IPS-NIHi7 (cell line): ENCODE measurements at regions not wholly inside any gene's neighbourhood (a gene's known extent, or its start where the extent isn't known, plus 50 kb on each side); places are given as distances from the start of the nearest gene placed in this dataset.
"Not testable (repeated sequence)": the region's sequence is repeated elsewhere in the genome, so short reads cannot be mapped to it uniquely, and the experiment has no call there.

ENCODE experiments used
- DNase-seq: peaks from one replicate; pipeline ENCODE4 v3.0.0; 2012; ENCODE audit warnings: mixed read lengths; ENCODE audit errors: extremely low spot score

DNA sequence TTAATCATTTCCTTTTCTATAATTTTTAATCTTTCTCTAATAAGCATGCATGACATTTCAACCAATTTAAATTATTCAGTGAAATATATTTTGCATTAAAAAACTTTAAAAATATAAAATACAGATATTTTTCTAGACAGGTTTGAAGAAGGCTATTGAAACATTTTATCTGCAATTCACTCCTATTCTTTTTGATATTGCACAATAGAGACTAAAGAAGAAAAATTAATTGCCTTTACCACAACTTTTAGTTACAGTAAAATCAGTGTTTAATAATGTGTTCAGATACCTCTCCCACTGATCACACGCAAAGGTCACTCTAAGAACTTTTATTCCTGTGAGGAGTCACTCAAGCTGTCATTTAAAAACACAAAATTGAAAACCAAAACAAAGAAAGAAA, 1416.7 kb downstream of the FSCB start:
- no peak for DNase-seq

DNA sequence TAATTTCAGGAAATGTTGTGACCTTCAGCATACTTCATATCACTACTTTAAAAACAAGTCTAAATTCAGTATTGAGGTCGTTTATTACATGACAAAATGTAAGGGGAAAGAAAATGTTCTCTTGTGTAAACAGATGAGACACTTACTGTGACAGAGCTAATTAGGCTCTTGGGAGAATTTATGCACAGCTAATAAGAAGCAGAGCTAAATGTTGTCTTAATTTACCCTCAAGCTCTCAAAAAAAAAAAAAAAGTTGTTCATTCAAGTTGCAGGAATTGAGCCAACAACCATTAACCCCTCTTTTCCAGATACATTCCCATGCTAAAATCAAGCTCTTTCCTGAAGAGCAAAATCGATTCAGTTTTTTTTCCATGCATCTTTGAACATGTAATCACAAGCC, 1419.4 kb downstream of the FSCB start:
- no peak for DNase-seq

DNA sequence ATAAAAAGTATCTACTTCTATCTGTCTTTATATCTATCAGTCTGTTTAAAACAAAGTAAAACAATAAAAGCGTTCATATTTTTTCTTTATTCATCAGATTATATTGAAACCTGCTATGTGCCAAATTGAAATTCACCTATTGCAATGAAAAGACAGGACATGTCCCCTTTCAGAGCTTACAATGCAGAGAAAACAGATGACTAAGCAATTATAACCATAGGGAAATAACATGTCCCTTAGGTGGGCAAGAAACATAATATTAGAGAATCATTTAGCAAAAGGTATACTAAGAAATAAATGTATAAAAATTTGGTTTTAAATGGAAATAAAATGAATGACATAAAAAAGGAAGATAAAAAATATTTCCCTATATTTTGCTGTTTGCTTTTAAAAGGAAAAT, 1421.3 kb downstream of the FSCB start:
- no peak for DNase-seq

DNA sequence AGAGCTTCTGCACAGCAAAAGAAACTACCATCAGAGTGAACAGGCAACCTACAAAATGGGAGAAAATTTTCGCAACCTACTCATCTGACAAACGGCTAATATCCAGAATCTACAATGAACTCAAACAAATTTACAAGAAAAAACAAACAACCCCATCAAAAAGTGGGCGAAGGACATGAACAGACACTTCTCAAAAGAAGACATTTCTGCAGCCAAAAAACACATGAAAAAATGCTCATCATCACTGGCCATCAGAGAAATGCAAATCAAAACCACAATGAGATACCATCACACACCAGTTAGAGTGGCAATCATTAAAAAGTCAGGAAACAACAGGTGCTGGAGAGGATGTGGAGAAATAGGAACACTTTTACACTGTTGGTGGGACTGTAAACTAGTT, 1439.7 kb downstream of the FSCB start:
- not testable (repeated sequence) for DNase-seq

DNA sequence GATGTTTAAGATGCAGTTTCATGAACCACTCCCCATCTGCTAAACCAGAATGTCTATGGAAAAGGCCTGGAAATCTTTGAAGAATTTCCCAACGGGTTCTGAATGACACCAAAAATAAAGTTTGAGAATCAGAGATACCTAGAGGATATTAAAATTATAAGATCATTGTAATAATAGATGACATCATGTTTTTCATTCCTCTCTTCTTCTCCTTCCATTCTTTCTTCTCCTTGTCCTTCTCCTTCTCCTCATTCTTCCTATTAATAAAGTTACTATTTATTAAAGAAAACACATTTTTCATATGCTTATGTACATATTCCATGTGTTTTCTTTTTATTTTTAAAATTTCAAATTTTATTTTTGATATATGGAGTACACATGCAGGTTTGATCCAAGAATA, 1449.4 kb downstream of the LRFN5 start:
- no peak for DNase-seq

DNA sequence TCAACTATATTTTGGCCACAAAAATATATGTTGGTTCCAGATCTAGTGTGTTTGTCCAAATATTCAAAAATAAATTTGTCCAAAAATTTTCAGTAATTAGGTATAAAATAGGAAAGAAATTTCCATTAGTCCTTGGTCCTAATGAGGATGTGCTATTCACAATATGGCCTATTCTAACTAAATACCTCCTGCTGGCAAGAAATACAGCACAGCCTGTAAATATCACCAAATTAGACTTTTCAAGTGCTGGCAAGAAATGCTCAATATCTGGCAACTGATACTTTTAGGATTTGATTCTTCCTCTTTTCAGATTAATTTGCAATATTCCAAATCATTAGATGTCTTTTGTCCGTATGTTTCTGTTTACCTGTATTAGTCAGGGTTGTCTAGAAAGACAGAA, 1446.2 kb downstream of the LRFN5 start:
- no peak for DNase-seq

DNA sequence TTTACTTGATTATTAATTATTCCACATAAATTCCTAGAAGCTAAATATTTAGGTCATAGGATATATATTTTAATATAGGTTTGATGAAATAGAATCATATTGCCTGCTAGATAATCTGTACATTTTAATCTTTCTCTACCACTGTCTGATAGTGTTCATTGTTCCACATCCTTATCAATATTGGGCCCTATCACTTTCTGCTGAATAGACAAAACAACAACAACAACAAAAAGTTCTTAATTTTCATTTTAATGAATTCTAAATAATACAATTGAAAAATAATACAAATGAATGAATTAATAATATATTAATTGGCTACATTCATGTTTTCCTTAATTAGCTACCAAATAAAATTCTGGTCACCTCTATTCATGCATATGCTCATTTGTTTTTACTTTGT, 1437.2 kb downstream of the LRFN5 start:
- no peak for DNase-seq

DNA sequence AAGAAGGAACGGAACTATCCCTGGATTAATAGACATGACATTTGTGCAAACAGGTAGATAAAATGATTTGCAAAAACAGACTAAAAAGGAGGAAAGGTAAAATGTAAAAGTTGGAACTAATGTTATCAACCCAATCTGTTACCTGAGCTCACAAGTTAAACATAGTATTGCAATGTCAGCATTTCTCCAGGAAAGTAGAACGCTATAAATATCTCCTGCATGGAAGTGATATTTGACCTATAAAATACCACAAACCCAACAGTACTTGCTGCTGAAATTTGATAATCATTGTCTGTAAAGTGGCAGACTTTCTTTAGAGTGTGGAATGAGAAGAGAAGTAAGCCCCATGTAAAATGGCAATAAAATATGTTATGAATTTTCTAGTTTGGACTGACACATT, 1435.7 kb downstream of the LRFN5 start:
- DNase-seq, result no peak

DNA sequence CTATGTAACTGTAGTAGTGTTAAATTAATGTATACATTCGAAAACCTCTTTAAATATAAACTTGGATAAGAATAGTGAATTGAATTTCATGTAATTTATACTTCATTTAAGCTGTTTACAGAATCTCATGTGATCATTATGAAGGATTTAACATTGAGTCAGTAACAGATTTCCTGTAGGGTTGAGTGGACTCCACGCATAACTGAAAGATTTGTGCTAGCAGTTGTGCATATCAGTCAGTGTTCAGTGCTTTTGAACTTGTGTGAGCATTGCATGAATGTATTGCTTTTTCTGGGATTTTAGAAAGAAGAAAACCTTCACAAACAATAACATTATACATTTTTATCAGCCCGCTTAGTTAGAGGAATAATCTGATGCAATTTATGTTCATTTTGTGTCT, 1435.3 kb downstream of the LRFN5 start:
- DNase-seq, result no peak

DNA sequence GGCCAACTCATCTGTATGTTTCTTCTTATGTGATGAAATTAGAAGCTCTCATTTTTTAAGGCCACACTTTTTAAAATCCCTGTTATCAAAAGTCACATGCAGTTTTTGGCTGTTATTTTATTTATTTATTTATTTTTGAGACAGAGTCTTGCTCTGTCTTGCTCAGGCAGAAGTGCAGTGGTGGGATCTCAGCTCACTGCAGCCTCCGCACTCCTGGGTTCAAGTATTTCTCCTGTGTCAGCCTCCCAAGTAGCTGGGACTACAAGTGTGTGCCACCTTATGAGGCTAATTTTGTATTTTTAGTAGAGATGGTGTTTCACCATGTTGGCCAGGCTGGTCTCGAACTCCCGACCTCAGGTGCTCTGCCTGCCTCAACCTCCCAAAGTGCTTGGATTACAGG, 1434.5 kb downstream of the LRFN5 start:
- DNase-seq, result no peak

DNA sequence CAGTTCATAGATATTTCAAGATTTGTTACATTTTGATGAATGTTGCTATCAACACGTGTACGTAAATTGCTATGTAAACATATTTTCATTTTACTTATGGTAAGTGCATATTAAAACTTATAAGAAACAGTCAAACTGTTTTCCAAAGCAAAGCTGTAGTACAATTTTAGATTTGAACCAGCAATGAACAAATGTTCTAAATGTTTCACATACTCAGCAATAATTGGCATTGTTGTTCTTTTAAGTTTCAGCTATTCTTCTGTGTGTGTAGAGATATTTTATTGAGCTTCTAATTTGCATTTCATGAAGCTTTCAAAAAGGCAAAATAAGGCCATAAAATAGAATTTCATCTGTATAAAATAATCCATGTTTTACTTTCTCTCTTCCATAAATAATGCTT, 1433.2 kb downstream of the LRFN5 start:
- no peak for DNase-seq

DNA sequence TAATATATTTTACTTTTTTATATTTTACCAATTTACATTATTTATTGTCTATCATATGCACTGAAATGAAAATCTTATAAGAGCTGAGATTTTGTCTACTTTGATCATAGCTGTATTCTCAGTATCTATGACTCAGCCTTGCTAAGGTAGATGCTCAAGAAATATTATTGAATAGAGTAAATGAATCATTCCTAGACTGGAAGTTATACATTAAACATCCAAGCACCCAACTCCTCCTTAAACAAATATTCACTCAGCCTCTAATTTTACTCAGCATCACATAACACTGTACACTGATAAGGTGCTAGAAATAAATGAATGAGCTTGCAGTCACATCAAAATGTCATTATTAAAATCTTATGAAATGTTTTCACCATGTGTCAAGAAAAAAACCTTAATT, 1424.9 kb downstream of the LRFN5 start:
- no peak for DNase-seq

DNA sequence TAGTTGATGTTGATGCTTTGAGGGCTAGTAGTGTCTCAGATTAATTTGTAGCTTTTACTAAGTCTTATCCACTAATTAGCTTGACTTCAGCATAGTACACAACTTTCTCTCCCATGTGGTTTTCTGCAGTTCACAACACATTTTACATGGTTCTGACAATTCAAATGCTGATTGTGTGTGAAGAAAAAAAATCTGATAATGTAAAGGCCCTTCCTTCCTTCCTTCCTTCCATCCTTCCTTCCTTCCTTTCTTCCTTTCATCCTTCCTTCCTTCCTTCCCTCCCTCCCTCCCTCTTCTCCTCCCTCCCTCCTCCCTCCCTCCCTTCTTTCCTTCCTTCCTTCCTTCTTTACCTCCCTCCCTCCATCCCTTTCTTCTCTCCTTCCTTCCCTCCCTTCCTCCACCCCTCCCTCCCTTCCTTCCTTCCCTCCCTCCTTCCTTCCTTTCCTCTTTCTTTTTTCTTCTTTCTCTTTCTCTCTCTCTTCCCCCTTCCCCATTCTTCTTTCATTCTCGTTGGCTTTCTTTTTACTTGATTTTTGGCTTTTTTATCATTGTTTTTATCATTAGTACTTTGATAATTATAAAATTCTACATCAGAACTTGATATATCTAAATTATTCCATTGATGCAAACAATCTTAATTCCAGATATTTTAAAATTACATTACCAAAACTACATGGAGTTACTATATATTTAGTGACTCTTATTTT, 1415.6 kb downstream of the LRFN5 start:
- DNase-seq, result no peak

DNA sequence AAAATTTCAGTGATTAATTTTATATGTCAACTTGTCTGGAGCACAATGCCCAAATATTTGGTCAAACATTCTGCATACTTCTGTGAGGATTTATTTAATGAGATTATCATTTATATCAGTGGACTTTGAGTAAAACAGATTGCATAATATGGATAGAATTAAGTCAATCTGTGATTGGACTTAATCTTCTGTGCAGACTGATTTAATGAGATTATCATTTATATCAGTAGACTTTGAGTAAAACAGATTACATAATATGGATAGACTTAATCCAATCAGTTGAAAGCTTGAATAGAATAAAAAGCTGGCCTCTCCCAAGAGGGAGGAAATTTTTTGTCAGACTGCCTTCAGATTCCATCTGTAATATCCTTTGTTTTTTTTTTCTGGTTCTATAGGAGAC, 1413.2 kb downstream of the LRFN5 start:
- no peak for DNase-seq

DNA sequence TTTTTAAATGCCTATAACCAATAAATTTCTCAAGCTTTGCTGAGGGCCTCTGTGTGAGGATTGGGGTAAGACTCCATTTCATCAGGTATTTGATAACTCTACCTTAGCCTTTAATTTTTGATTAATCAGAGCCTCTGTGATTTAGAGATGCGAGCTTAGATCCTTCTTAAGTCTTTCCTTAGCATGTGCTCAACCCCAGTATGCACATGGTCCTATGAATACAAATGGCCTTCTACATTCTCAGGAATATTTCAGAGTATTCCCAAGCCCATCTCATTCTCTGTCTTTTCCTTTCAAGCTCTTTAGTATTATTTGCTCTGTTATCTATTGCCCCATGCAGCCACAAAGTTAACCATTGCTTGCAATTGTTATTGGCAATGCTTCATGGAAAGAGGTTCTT, 1407.7 kb downstream of the LRFN5 start:
- no peak for DNase-seq

DNA sequence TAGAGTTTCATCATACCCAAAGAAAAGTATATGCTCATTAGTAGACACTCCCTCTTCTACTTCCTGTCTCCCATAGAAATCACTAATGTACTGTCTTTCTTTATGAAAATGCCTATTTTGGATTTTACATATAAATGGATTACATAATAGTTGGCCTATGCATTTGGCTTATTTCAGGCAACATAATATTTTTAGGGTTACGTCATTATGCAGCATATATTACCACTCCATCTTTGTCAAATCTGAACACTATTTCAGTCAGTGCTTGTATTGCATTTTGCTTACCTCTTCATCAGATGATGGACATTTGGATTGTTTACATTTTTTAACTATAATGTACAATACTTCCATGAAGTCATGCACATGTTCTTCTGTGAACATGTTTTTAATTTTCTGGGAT, 1406.1 kb downstream of the LRFN5 start:
- no peak for DNase-seq

DNA sequence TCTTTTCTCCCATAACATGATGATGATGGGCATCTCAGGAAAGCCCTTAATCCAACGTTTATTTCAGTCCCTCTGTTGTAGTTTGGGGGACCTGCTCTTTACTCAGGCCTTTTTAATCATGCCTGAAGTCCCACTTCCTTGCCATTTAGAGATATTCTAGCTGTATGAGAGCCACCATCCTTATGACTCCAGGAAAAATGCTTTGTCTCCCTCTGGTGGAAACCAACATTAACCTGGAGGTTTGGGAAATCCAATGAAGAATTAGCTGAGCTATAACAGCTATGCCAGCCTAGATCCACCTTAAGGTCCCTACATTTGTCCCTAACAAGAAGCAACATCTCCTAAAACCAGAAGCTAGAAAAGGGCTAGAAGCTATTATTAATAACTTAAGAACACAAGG, 1399.1 kb downstream of the LRFN5 start:
- no peak for DNase-seq

DNA sequence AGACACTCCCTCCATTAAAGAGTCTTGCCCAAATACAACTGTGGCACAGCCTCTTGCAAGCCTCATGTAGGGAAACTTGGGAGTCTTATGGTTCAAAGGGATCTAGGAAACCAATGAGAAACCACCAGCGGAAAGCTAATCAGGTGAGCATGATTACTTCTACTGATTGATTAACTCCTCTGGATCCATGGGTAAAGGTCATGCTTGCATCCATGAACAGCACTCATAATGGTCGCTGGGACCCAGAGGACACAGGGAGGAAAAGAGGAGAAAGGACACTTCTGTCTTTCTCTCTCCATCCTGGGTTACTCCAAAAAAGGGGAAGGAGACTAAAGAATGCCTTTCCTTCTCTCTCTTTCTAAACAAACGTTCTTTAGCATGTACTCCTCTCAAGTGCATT, 1397.2 kb downstream of the LRFN5 start:
- no peak for DNase-seq

DNA sequence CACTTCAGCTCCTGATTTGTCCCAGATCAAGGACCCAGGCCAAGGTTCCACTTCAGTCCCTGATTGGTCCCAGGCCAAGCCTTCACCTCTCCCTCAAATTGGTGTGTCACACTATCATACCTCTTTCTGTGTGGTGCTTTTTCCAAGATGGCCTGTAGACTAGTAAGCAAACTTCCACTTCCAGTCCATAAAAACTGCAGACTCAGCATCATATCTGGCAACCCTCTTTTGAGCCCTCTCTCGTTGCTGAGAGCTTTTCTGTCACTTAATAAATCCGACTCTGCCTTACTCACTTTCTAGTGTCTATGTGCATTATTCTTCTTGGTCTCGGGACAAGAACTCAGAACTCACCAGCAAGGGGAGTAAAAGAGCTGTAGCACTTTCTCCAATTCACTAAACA, 1395.1 kb downstream of the LRFN5 start:
- no peak for DNase-seq

DNA sequence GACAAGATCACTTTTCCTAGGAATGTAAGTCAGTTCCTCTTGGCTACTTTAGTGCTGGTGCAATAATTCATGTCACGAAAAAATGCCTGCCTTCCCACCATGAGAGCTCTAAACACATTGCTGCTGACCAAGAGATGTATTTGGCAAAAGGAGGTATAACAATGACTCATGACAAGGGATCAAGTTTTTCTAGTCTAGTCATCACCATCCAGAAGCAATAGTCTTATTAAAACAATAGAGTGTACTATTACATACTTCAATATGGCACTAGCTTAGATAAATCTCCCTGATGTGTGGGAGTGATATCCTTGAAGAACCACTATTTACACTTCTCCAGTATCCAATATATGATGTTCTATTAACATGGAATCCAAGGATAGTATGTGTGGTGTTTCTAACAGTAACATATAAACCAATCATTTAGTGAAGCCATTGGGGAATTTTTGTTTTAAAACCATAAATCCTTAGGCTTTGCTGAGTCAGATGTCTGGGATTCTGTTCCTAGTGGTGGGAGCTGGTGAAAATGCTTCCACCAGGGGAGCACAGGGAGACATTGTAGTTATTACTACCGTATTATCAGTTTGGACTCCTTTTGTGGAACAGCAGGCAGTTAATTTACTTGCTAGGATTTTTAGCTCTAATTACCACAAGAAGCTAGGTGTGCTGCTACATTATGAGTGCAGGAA, 1387.5 kb downstream of the LRFN5 start:
- no peak for DNase-seq

DNA sequence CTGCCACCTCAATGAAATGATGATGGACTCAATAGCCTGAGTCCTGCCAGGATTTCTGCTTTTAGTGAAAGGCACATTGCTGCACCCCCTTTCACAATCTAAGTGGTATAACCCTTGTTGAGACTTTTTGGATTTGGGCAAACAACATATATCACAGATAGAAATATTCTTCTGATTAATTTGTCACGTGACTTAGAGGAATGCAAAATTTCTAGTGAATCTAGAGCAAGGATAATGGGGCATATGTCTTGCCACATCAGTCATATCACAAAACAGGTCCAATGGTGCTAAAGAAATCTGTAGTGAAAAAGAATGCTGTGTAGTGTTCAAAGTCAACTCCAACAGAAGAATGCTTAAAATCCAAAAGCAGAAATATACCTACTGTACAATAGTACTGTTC, 1386.3 kb downstream of the LRFN5 start:
- DNase-seq, result no peak

DNA sequence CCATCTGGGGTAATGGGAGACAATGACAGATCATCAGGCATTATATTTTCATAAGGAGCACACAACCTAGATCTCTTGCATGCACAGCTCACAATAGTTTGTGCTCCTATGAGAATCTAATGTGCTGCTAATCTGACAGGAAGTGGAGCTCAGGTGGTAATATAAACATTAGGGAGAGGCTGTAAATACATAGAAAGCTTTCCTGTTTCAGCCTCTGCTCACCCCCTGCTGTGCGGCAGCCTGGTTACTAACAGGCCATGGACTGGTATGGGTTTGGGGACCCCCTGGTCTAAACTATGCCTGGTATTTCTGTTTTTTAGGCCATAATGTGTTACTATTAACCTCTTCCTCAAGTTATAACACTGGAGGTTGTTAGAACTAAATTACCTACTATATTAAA, 1373.7 kb downstream of the LRFN5 start:
- no peak for DNase-seq

DNA sequence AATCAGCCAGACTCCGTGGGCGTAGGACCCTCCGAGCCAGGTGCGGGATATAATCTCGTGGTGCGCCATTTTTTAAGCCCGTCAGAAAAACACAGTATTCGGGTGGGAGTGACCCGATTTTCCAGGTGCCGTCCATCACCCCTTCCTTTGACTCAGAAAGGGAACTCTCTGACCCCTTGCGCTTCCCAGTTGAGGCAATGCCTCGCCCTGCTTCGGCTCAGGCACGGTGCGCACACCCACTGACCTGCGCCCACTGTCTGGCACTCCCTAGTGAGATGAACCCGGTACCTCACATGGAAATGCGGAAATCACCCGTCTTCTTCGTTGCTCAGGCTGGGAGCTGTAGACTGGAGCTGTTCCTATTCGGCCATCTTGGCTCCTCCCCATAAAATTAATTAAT, 1366.5 kb downstream of the LRFN5 start:
- not testable (repeated sequence) for DNase-seq

DNA sequence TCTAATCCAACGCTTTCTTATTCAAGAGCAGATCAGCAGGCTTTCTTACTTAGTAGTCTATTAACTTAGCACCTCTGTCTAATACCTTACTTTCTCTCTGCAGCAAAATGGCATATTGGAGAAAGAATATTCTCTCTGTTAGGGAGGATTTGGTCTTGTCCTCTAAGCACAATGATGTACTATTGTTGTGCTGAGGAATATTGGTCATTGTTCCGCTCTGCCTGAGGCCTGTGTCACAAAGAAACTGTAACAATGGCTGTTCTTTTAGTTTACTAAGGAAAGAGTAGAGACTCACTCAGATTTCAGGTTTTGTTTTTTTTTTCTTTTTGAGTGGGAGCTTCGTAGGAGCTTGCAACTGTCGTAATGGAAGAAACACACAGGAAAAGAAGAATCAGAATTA, 1358.8 kb downstream of the LRFN5 start:
- no peak for DNase-seq
